Right lobe of liver (tissue), 6 donors: ENCODE measurements at regions not wholly inside any gene's neighbourhood (a gene's known extent, or its start where the extent isn't known, plus 50 kb on each side); places are given as distances from the start of the nearest gene placed in this dataset.

ENCODE experiments used
- ATAC-seq, 4 donors: fragments of 200-7000 bp; cut with Tn5 transposase; one replicate each; pipeline ENCODE4 v1.9.1; 2020; ENCODE audit warnings: mild to moderate bottlenecking in 4 of 4, moderate library complexity in 4 of 4
- DNase-seq, 3 donors: peaks; one replicate each; pipeline ENCODE4 v3.0.0-alpha.2; 2020
- H3K27ac ChIP-seq, 3 donors: fragments of 200-600 bp; one replicate each; pipeline ENCODE4 v1.8.0; 2022
- H3K27me3 ChIP-seq, 2 donors: fragments of 200-600 bp; one replicate each; pipeline ENCODE4 v1.8.0; 2022
- H3K36me3 ChIP-seq, 4 donors: fragments of 200-600 bp; sonication (generic) in 1 of 4; one replicate each; pipeline versions ENCODE4 v1.5.1 to v1.8.0; 2017 to 2022; ENCODE audit warnings: control low read depth in 1 of 4
- H3K4me1 ChIP-seq, 4 donors: fragments of 200-600 bp; sonication (generic) in 1 of 4; one replicate each; pipeline versions ENCODE4 v1.5.1 to v1.8.0; 2017 to 2022; ENCODE audit warnings: control low read depth in 1 of 4
- H3K4me3 ChIP-seq, 3 donors: fragments of 200-600 bp; one replicate each; pipeline ENCODE4 v1.8.0; 2022
- H3K9me3 ChIP-seq, 4 donors: fragments of 200-600 bp; sonication (generic) in 1 of 4; one replicate each; pipeline versions ENCODE4 v1.5.1 to v1.8.0; 2017 to 2022; ENCODE audit warnings: control low read depth in 1 of 4
- CTCF ChIP-seq, 4 donors: fragments of 200-600 bp in 3 of 4; fragments of 450-650 bp in 1 of 4; IDR thresholded peaks; one replicate each; pipeline versions ENCODE4 v1.5.1 to v1.8.0; 2016 to 2022; ENCODE audit warnings: antibody characterized with exemption in 4 of 4, mild to moderate bottlenecking in 2 of 4
- POLR2A ChIP-seq: fragments of 450-650 bp; IDR thresholded peaks from one replicate; pipeline ENCODE4 v1.6.1; 2017; ENCODE audit warnings: antibody characterized with exemption, mild to moderate bottlenecking
- WGBS: methylation state at CpG from one replicate; pipeline ENCODE4 v1.1.6; 2018; ENCODE audit warnings: low coverage, low lambda C conversion rate; ENCODE audit not compliant: insufficient coverage; ENCODE audit errors: missing lambda C conversion rate; 5-methylcytosine and 5-hydroxymethylcytosine counted together
- intact Hi-C, 2 donors: fragments of 100-400 bp; cut with DNase I; formaldehyde crosslinking; loops; one replicate each; pipeline versions ENCODE4 v1.11.2 to v1.14.1; 2022
- donor health status: DM: no; HTN: yes; CAD: no.
- donor health status: DM: no; HTN: no; CAD: no.
- donor health status: DM: no; HTN: no; CAD: no.
- donor health status: DM: no; HTN: yes; CAD: no.
- donor health status: DM: no; HTN: yes; CAD: no.

DNA sequence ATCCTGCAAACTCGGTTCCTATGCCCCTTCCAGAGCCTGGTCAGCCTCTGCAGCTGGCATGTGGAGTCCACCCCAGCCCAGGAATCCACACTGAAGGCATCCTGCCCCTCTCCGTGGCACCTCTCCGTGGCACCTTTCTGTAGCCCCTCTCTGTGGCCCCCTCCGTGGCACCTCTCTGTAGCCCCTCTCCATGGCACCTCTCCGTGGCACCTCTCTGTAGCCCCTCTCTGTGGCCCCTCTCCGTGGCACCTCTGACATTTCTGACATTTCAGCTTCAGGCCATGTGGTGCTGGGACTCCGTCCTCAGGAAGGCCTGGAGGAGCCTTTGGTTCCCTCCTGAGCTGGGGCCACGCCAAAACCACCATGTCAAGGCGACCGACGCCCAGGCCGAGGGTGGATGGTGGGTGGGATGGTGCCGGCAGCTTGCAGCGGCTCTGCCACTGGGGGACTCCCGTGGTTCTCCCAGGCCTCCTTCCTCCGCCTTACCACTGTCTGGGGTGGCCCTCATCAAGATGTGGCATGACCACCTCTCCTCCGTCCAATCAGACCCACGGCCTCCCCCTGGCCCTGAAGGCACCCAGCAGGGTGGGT is 1518.5 kb downstream of the BRD1 start:
- no peak for TF ChIP-seq CTCF (IDR thresholded peaks at IDR 0.05)
- TF ChIP-seq POLR2A = no peak
- no peaks in the 10 kb centered on the region for H3K36me3 ChIP-seq
- H3K27ac ChIP-seq = no peak overlapping the region
- H3K27me3 ChIP-seq = no peaks in the 10 kb centered on the region
- peaks cover 0 to 2% (median 0%) of the 10 kb centered on the region in 4 donors for H3K9me3 ChIP-seq
- intact Hi-C loops = no loop called here
- H3K4me3 ChIP-seq = no peak overlapping the region
- no peaks in the 10 kb centered on the region for H3K4me1 ChIP-seq
- ATAC-seq = no peak
- WGBS = 62% methylated on average over 7 of the region's 18 CpGs
- no peak for DNase-seq

DNA sequence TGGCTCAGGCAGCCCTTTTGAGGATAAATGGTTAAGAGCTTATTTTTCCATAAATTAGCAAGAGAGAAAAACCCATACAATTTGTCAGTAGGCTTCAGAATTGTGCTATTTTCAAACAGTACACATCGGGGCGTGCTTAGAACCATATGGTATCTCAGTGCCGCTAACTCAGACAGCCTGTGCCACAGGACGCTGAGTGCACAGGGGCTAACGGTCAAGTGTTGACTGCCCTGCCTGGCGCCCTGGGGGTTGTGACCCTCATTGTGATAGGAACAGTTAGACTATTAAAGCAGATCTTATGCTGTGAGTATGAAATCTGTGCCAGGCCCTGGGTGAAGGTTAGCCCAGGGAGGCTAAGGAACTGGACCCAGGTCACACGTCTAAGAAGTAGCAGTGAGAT is 1519.7 kb downstream of the BRD1 start:
- Histone ChIP-seq H3K9me3 (peaks cover 0 to 2% (median 0%) of the 10 kb centered on the region in 4 donors), H3K27me3 (no peaks in the 10 kb centered on the region), H3K36me3 (no peaks in the 10 kb centered on the region), H3K4me1 (no peaks in the 10 kb centered on the region), H3K27ac (no peak overlapping the region), H3K4me3 (no peak overlapping the region)
- no peak for DNase-seq
- intact Hi-C loops = no loop called here
- ATAC-seq = no peak
- WGBS = 27% methylated on average over 2 of the region's 7 CpGs
- TF ChIP-seq POLR2A (no peak), CTCF (IDR thresholded peaks at IDR 0.05) (no peak)

DNA sequence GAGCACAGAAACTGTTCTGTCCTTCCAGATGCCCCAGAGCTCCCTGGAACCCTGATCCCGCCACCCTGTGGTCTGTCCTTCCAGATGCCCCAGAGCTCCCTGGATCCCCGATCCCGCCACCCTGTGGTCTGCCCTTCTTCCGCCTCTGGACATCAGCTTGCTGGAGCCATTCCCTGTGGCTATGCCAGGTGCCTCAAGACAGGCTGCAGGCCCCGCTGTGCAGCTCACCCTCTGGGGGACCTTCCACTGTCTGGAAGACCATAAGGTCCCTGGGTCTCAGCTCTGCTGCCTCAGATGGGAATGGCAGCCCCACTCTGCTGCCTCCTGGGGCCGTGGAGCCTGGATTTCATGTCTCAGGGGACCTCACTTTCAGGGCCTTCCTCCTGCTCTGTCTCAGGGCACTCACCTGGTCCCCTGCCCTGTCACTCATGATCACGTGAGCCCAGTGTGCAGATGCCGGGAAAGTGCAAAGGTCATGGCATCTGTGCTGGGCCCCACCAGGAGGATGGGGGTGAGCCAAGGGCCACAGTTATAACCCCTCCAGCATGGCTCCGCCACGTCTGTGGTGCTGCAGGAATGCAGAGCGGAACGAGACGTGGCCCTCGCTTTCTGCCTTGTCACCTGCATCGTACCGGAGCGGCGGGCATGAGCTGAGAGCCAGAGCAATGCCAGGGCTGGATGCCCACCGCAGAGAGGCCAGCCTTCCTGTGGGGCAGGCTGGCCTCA is 1520.7 kb downstream of the BRD1 start:
- intact Hi-C loops = no loop called here
- H3K27me3 ChIP-seq = no peaks in the 10 kb centered on the region
- no peak for TF ChIP-seq CTCF (IDR thresholded peaks at IDR 0.05)
- no peak for TF ChIP-seq POLR2A
- H3K27ac ChIP-seq = no peak overlapping the region
- H3K9me3 ChIP-seq = peaks cover 0 to under 1% (median 0%) of the 10 kb centered on the region in 4 donors
- WGBS = 20% methylated on average over 1 of the region's 19 CpGs
- ATAC-seq (no peak), DNase-seq (no peak)
- no peak overlapping the region for H3K4me3 ChIP-seq
- H3K4me1 ChIP-seq = no peaks in the 10 kb centered on the region
- no peaks in the 10 kb centered on the region for H3K36me3 ChIP-seq

DNA sequence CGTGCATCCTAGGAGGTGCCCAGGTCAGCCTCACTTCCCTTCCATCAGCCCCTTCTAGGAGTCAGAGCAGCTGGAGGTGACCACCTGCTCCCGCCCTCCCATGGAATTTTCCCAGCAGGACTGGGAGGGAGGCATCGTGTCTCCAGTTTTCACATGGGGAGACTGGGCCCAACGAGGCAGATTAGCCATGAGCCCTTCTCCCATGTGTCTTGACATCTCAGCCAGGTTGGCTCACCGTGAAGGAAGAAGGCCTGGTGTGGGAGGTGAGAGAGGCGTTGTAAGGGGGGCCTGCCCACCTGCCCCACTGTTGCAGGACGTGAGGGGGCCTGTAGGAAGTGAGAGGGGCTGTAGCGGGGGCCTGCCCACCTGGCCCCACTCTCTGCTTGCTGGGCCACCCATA is 1521.4 kb downstream of the BRD1 start:
- Histone ChIP-seq H3K27ac (no peak overlapping the region), H3K36me3 (no peaks in the 10 kb centered on the region), H3K4me1 (no peaks in the 10 kb centered on the region), H3K27me3 (no peaks in the 10 kb centered on the region), H3K9me3 (no peaks in the 10 kb centered on the region), H3K4me3 (no peak overlapping the region)
- TF ChIP-seq POLR2A = no peak
- no peak for TF ChIP-seq CTCF (IDR thresholded peaks at IDR 0.05)
- DNase-seq (no peak), ATAC-seq (no peak)
- intact Hi-C loops = no loop called here
- WGBS = 64% methylated on average over 5 of the region's 8 CpGs
